WERI-Rb-1 (cell line): ENCODE measurements at regions not wholly inside any gene's neighbourhood (a gene's known extent, or its start where the extent isn't known, plus 50 kb on each side); places are given as distances from the start of the nearest gene placed in this dataset.
A peak's percentile ranks its signal among the peaks of the same experiment; 100 is the strongest.

Source experiments
- DNase-seq: peaks from one replicate; pipeline ENCODE4 v3.0.0-alpha.2; 2020
- H3K27ac ChIP-seq: fragments of 250-450 bp; sonication (Bioruptor Pico); 2 replicates; pipeline ENCODE4 v1.5.1; 2020; ENCODE audit warnings: mild to moderate bottlenecking, moderate library complexity
- H3K27me3 ChIP-seq: fragments of 250-450 bp; sonication (Bioruptor Pico); 2 replicates; pipeline ENCODE4 v1.5.1; 2021; ENCODE audit warnings: mild to moderate bottlenecking, low read depth, moderate library complexity; ENCODE audit not compliant: insufficient read depth, severe bottlenecking
- H3K36me3 ChIP-seq: fragments of 250-450 bp; sonication (Bioruptor Pico); 2 replicates; pipeline ENCODE4 v1.5.1; 2020; ENCODE audit warnings: mild to moderate bottlenecking, moderate library complexity
- H3K4me3 ChIP-seq: 2 replicates; pipeline ENCODE4 v1.5.1; 2011; ENCODE audit warnings: low read depth, mild to moderate bottlenecking, control low read depth, low read length
- H3K9me3 ChIP-seq: fragments of 250-450 bp; sonication (Bioruptor Pico); 2 replicates; pipeline ENCODE4 v1.5.1; 2021; ENCODE audit warnings: mild to moderate bottlenecking, moderate library complexity; ENCODE audit not compliant: severe bottlenecking
- TF ChIP-seq, protein P1 (sequence below): IDR thresholded peaks from 2 replicates; pipeline ENCODE4 v1.5.1; 2011; ENCODE audit warnings: low read depth, mild to moderate bottlenecking, control low read depth, inconsistent platforms, low read length

DNA sequence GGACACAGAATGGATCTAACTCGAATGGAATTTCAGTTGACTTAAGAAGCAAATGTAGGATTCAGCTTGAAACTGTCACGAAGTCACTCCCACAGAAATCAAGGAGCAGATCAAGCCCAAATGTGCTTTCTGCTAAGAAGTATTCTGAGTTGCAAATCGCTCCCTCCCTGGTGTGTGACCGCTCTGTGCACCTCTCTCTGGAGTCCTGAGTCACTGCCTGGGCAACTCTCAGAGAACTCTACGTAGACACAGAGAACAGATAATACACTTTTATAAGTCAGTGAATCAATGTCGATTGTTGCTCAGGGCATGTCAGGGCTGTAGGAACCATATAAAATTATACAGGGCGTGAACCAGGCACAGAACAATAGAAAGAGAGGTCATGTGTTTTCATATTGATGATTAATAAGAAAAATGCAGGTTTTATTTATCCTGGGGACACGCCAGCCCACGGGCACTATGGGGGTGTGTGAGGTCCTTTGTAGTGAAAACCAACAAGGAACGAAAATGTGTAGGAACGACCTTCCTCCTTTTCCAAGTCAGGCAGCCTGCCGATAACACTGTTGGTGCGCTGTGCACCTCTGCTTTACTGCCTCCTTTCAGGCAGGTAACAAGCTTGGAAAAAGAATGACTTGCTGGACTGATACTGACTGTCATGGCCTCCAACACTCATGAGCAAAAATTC is 248.1 kb upstream of the FOXQ1 start:
- Histone ChIP-seq H3K36me3 (no peaks in the 10 kb centered on the region), H3K4me3 (no peak overlapping the region), H3K27ac (no peak overlapping the region), H3K27me3 (no peaks in the 10 kb centered on the region), H3K9me3 (no peaks in the 10 kb centered on the region)
- TF ChIP-seq, protein P1, sequence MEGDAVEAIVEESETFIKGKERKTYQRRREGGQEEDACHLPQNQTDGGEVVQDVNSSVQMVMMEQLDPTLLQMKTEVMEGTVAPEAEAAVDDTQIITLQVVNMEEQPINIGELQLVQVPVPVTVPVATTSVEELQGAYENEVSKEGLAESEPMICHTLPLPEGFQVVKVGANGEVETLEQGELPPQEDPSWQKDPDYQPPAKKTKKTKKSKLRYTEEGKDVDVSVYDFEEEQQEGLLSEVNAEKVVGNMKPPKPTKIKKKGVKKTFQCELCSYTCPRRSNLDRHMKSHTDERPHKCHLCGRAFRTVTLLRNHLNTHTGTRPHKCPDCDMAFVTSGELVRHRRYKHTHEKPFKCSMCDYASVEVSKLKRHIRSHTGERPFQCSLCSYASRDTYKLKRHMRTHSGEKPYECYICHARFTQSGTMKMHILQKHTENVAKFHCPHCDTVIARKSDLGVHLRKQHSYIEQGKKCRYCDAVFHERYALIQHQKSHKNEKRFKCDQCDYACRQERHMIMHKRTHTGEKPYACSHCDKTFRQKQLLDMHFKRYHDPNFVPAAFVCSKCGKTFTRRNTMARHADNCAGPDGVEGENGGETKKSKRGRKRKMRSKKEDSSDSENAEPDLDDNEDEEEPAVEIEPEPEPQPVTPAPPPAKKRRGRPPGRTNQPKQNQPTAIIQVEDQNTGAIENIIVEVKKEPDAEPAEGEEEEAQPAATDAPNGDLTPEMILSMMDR: no peak
- DNase-seq: no peak

- H3K27ac ChIP-seq: no peak overlapping the region
These were observed 248.9 kb upstream of the FOXQ1 start for GRCh38 chr6:1062786-1063545.

GRCh38 chr6:1059596-1059995 is 252.3 kb upstream of the FOXQ1 start:
- Histone ChIP-seq H3K27me3 (no peaks in the 10 kb centered on the region), H3K9me3 (no peaks in the 10 kb centered on the region), H3K27ac (no peak overlapping the region), H3K4me3 (no peak overlapping the region), H3K36me3 (no peaks in the 10 kb centered on the region)
- no peak for DNase-seq
- TF ChIP-seq, protein P1: no peak

More at GRCh38 chr6:1062786-1063545, 248.9 kb upstream of the FOXQ1 start:
- TF ChIP-seq, protein P1: peak; percentile 69
- peak; percentile 68 for DNase-seq
- H3K36me3 ChIP-seq: no peaks in the 10 kb centered on the region
- H3K27me3 ChIP-seq: no peaks in the 10 kb centered on the region
- no peak overlapping the region for H3K4me3 ChIP-seq
- H3K9me3 ChIP-seq: no peaks in the 10 kb centered on the region

GRCh38 chr6:1057490-1058135 is 254.3 kb upstream of the FOXQ1 start:
- Histone ChIP-seq H3K27ac (peak overlapping the region; percentile 49), H3K36me3 (no peaks in the 10 kb centered on the region), H3K27me3 (no peaks in the 10 kb centered on the region), H3K4me3 (no peak overlapping the region), H3K9me3 (no peaks in the 10 kb centered on the region)
- DNase-seq: peak; percentile 64
- TF ChIP-seq, protein P1: no peak

- H3K9me3 ChIP-seq: peaks cover 7% of the 10 kb centered on the region
- no peaks in the 10 kb centered on the region for H3K27me3 ChIP-seq
- H3K4me3 ChIP-seq: no peak overlapping the region
- TF ChIP-seq, protein P1: no peak
- H3K27ac ChIP-seq: no peak overlapping the region
- DNase-seq: no peak
- no peaks in the 10 kb centered on the region for H3K36me3 ChIP-seq
These were observed 256.6 kb upstream of the FOXQ1 start for GRCh38 chr6:1055015-1055921.
